Epidermal melanocyte (primary cell): ENCODE measurements at regions not wholly inside any gene's neighbourhood (a gene's known extent, or its start where the extent isn't known, plus 50 kb on each side); places are given as distances from the start of the nearest gene placed in this dataset.
"Not testable (repeated sequence)": the region's sequence is repeated elsewhere in the genome, so short reads cannot be mapped to it uniquely, and the experiment has no call there.

Source experiments
- DNase-seq: peaks from one replicate; pipeline ENCODE4 v3.0.0; 2011; ENCODE audit warnings: low spot score; ENCODE audit not compliant: insufficient read length

GRCh38 chr1:80155371-80155770 lies 1148.8 kb upstream of the ADGRL4 start:
- DNase-seq, result no peak

DNA sequence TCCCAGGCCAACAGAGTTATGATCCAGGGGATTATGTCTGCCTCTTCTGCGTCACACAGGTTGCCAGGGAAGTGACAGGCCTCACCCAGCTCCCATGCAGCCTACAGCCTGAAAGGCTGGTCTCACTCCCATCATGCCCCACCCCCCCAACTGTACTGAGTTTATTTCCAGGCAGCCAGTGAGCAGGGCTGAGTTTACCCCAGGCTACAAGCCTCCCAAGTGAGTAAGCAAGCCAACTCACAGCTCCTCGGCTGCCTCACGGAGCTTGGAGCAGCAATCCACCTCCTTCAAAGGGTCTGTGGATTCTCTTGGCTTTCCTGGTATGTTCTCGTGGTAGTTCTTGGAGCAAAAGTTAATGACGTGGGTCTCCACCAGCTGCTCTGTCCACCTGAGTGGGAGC lies 1147.6 kb upstream of the ADGRL4 start:
- no peak for DNase-seq

GRCh38 chr1:80153762-80154161 lies 1147.2 kb upstream of the ADGRL4 start:
- no peak for DNase-seq

GRCh38 chr1:80143361-80143760 lies 1136.8 kb upstream of the ADGRL4 start:
- DNase-seq, result no peak

- DNase-seq, result not testable (repeated sequence)
Observed at GRCh38 chr1:80137946-80138602, 1131.5 kb upstream of the ADGRL4 start.

- DNase-seq, result no peak
Observed at GRCh38 chr1:80113168-80114038, 1106.9 kb upstream of the ADGRL4 start.

DNA sequence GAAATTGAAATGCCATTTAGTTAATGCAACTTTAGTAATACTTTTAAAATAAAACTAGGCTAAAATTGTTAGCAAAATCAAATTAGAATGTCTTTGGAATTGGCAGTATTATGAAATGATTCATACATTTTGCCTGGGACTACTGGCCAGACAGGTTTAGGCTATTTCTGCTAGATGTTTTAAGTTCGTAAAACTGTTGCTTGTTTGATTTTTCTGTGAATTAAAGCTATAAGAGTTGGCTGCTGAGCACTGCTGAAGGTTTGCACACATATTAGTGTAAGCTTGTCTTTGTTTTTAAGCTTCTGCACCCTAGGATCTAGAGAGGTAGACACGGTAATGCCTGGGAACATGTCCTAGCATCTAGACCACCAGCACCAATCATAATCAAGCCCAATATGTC lies 1094.6 kb upstream of the ADGRL4 start:
- no peak for DNase-seq

DNA sequence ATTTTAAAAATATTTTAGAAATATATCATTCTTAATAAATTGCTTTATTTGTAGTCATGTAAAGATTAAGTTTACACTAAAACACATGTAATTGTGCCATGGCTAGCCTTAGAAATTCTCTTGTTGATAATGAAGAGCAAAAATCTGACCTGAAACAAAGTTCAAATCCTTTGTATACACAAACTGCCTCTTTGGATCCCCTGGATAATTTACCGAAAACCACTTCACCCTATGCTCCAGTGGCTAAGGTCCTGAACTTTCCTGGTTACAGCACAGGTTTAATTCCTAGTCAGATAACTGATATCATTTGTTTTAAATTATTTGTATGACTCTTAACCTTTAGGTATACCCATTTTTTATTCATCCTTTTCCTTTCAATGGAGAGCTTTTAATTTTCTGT lies 1093.2 kb upstream of the ADGRL4 start:
- no peak for DNase-seq

DNA sequence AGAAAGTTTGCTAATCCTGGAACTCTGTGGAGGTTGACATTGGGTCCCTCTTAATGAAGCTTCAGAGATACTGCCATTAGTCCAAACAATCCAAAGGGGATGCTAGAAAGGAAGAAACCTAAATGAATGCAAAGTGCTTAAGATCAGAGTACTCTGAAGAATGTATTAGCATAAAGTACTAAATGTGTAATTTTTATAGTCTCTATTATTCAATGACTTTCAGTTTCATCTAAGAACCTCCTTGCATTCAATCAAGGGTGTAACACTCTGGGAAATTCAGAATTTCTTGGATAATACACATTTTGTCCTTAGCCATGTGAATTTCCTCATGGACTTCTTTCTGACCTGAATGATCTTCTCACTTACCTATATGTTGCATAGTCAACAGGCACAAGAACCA lies 1078.5 kb upstream of the ADGRL4 start:
- no peak for DNase-seq

DNA sequence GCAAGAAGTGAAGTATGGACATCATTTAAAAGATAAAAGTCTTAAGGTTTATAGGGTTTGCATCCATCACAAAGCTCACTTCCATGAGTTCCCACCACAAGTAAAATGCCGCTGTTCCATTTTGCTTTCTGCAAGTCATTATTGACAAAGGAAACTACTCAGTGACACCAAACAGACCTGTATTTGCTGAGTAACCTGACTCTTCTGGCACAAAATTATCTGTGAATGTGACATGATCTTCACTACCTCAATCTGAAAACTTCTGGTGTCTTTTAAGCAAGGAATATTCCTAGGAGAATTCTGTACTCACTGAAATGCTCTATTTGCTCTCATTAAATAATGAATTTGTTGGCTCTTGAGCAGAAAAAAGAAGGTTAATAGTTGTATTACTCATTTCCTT lies 1077.4 kb upstream of the ADGRL4 start:
- no peak for DNase-seq

- no peak for DNase-seq
Observed at GRCh38 chr1:80076469-80076868, 1069.9 kb upstream of the ADGRL4 start.

DNA sequence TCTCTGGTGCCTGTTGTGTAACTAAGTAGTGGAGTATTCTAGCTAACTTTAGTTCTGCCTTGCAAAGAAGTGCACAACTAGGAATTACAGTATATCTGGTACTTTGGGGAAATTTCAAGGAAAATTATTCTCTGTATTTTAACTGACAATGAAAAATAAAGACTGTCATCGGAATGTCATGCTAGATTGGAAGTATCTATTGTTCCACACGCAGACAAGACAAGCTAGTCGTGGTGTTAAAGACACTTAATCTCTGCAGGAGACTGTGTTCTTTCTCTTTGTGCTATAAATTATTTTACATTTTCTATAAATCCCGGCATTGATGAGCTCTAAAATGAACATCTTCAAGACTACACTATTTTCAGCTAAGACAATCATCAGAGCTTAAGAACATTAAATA lies 1068.8 kb upstream of the ADGRL4 start:
- no peak for DNase-seq

GRCh38 chr1:80072563-80072962 lies 1066.0 kb upstream of the ADGRL4 start:
- no peak for DNase-seq

GRCh38 chr1:80066060-80066459 lies 1059.5 kb upstream of the ADGRL4 start:
- no peak for DNase-seq

DNA sequence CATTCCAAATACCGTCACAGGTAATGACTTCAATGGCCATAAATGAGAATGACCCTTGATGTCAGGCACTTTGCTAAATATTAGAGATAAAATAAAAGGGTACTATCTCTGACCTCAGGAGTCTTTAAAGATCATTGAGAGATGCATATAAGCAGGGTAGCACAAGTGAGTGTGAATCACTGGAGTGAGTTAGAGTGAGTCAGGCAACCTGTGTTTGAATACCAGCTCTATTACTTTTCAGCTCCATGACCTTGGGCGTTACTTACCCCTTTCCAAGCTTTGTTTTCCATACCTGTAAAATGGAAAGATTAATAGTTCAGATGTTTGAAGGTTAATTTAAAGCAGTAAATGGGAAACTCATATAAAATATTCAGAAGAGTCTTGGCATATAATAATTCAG lies 1058.0 kb upstream of the ADGRL4 start:
- DNase-seq, result no peak

DNA sequence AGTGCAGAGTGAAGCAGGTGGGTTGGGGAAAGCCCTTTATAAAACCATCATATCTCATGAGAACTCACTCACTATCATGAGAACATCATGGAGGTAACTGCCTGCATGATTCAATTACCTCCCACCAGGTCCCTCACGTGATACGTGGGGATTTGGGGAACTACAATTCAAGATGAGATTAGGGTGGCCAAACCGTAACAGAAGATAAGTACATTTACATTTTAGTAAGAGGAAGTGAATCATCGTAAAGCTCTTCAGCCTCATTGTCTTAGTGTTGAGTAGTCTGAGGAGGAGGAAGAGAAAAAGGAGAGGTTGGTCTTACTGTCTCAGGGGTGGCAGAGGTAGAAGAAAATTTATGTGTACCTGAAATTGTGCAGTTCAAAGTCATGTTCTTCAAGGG lies 1053.4 kb upstream of the ADGRL4 start:
- no peak for DNase-seq

- no peak for DNase-seq
Observed at GRCh38 chr1:80056179-80056578, 1049.6 kb upstream of the ADGRL4 start.

DNA sequence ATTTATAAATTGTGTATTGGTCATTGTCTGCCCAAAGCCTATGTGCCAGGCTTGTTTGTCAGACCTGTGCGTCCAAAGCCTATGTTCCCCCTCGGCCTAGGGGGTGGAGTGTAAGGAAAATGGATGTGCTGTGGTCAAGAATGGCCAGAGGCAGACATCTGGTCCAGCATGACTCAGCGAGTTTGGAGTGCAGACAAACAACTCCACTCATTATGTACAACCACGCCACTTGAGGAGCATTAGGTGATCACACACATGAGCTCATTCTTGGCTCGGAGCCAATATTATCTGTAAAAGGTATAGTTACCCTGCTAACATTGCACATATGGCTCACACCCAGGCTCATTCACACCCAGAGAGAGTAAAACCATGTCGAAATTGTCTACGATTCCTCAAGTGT lies 1047.6 kb upstream of the ADGRL4 start:
- DNase-seq, result no peak

DNA sequence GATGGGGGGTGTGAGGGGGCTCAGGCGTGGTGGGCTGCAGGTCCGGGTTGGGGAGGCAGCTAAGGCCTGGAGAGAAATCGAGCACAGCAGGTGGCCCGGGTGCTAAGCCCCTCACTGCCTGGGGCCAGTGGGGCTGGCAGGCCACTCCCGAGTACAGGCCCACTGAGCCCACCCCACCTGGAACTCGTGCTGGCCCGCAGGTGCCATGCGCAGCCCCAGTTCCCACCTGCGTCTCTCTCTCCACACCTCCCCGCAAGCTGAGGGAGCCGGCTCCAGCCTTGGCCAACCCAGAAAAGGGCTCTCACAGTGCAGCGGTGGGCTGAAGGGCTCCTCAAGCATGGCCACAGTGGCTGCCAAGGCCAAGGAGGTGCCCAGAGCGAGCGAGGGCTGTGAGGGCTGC lies 1047.1 kb upstream of the ADGRL4 start:
- DNase-seq, result no peak

- no peak for DNase-seq
Observed at GRCh38 chr1:80050523-80050922, 1044.0 kb upstream of the ADGRL4 start.

- DNase-seq, result no peak
Observed at GRCh38 chr1:80050085-80050484, 1043.6 kb upstream of the ADGRL4 start.

DNA sequence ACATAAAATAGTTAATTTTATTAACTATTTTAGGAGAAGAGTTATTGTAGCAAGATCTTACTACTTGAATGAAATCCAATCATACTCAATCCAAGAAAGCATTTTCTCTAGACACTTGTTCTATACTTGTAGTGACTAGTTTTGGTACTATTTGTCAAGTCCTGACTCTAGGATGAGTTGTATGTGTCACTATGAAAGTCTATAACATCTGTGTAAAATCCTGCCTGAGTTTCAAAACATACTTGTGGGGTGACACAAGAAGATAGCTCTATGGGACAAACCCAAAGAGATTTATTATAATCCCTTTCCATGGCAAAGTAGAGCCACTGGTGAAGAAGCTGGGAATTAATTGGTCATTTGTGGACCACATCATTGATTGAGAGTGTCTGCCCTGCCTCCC lies 1042.2 kb upstream of the ADGRL4 start:
- no peak for DNase-seq

GRCh38 chr1:80047791-80048190 lies 1041.3 kb upstream of the ADGRL4 start:
- no peak for DNase-seq
